Fibroblast of villous mesenchyme (primary cell): ENCODE measurements at regions not wholly inside any gene's neighbourhood (a gene's known extent, or its start where the extent isn't known, plus 50 kb on each side); places are given as distances from the start of the nearest gene placed in this dataset.

ENCODE experiments used
- DNase-seq: peaks from one replicate; pipeline ENCODE4 v3.0.0-alpha.2; 2010; ENCODE audit warnings: low read depth
- H3K4me3 ChIP-seq: 2 replicates; pipeline ENCODE4 v1.5.1; 2011; ENCODE audit warnings: low read depth, mild to moderate bottlenecking, low read length
- CTCF ChIP-seq: IDR thresholded peaks from 2 replicates; pipeline ENCODE4 v1.5.1; 2012; ENCODE audit warnings: low read depth, mild to moderate bottlenecking, low read length; ENCODE audit not compliant: insufficient read depth

DNA sequence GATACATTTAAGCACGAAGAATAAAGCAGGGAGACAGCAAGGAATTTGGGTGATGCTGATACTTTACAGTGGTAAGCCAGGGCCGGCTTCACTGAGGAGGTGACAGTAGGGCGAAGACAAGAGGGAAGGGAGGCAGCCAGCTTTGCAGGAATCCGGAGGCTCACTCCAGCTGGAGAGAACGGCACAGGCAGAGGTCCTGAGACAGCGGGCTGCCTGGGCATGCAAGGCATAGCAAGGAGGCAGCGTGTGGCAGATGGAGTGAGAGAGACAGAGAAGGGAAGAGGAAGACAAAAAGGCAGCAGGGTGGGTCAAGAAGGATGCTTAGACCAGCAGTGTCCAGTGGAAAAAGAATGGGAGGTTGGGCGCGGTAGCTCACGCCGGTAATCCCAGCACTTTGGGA lies 83.2 kb upstream of the WASF3 start:
- TF ChIP-seq CTCF, result no peak
- DNase-seq, result no peak
- H3K4me3 ChIP-seq, result no peak overlapping the region

DNA sequence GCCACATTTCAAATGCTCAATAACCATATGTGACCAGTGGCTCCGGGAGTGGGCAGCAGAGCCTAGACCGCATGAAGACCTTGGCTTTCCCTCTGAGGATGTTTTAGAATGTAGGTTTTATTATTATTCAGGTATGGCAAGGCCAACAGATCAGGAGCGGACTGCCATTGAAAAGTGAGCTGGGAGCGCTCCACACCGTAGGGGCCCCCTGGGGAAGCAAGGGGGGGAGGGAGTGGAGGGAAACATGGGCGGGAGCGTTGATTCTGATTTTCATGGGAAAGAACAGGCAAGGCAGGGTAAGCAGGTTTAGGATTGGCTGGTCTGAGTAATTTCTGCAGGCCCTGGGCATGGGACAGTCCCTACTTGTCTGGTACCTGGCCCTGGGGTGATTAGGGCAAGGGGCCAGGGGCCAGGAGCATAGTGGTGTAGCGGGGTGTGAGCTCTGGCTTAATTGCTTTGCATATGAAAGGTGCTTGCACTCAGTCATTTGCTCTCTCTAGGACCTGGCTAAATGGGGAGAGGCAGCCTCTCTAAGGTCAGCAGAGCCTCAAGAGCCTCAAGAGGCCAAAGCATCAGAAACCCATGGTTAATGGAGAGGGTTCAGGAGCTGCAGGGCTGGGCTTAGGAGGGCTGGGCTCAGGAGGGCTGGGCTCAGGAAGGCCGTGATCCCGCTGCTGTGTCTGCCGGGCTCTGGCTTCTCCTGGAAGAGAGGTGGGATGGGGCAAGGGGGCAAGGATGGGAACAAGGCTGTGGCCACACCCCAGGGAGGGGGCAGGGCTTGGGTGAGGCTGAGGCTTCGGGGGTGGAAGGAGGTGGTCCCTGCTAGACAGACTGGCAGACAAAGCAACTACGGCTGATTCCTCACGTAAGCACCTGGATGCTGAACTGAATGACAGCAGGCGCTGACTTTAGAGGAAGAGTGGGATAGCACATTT lies 82.0 kb upstream of the WASF3 start:
- no peak overlapping the region for H3K4me3 ChIP-seq
- no peak for TF ChIP-seq CTCF
- DNase-seq, result no peak

DNA sequence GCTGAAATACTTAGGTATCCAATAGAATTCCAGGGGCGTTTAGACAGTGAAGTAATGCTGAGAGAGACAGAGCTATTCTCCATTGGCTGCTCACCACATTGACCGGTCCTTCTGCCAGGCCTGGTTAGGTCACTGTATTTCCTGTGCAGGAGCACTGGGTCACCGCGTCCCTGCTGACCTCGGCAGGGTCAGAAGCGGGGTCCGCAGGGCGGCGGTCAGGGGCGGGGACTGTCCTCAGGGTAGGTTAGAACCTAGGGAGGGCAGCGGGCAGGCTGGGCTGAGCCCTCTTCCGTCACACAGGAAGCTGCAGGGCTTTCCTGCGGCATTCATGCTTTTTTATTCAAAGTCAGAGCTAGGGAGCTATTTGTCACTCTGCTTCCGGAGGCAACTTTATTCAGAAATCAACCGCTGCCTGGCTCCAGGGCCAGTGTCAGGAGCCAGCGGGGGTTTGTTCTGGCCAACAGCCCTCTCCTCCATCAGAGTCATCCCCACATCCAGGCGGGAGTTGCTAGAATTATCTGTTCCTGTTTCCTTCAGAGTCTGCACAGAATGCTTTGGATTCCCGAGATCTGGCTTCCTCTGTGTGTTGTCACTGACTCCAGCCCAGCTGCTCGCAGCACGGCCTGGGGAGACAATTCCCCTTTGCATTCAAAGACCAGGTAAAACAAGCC lies 81.2 kb upstream of the WASF3 start:
- no peak for TF ChIP-seq CTCF
- peak overlapping the region; percentile 42 for H3K4me3 ChIP-seq
- peak; percentile 17 for DNase-seq

DNA sequence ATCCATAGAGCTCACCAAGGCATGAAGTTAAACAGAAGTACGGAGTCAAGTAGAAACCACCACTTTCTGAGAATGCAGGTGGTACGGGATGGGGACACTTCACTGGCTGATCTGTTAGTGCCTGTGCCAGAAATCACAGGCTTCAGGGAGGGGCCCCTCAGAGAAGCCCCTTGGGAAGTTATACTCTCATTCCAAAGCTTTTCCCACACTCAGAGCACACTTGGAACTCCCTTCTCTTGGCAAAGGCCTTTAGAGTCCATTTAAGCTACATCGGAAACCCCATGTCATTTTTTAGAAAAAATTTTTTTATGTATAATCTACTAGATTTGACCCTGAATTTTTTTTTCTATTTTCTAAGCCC lies 80.7 kb upstream of the WASF3 start:
- no peak overlapping the region for H3K4me3 ChIP-seq
- TF ChIP-seq CTCF, result no peak
- DNase-seq, result no peak

DNA sequence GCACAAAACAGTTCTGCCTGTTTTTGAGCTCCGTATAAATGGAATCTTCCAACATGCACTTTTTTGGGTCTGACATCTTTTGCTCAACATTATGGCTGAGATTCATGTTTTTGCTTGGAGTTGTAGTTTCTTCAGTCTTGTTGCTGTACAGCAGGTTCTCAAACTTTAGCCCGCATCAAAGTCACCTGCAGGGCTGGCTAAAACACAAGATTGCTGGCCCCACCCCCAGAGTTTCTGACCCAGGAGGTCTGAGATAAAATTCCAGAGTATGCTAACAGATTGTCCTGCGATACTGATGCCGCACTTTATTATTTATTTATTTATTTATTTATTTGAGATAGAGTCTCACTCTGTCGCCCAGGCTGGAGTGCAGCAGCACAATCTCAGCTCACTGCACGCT lies 79.8 kb upstream of the WASF3 start:
- no peak for DNase-seq
- no peak for TF ChIP-seq CTCF
- no peak overlapping the region for H3K4me3 ChIP-seq

DNA sequence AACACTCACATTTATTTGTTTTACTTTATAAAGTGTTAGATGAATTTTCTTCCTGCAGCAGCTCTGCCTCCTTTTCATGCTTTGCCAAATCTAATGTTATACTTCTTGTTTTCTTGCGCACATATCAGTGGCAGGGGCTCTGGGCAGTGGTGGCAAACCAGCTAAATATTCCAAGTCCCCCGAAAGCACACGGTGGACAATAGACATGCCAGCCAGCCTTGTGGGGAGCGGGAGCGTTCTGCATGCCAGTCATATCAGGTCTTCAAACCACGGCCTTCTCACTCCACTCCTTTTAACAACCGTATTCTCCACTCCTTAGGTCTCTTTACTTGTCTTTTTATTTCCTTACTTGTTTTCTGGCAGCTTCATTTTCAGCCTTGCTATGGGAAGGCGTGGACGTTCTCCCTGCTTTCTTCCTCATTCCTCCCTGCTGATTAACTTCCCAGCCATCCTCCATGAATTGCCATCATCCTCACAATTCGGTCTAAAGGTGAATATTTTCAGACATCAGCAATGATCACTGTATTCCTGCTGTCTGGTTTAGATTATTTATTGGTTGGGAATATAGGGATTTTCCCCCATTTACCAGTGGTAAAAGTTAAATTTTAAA lies 77.1 kb upstream of the WASF3 start:
- TF ChIP-seq CTCF, result no peak
- DNase-seq, result no peak
- no peak overlapping the region for H3K4me3 ChIP-seq
